NCI-H524 (cell line): ENCODE measurements at regions not wholly inside any gene's neighbourhood (a gene's known extent, or its start where the extent isn't known, plus 50 kb on each side); places are given as distances from the start of the nearest gene placed in this dataset.

Source experiments
- DNase-seq, 2 experiments: peaks; one replicate each; lab custom pipeline; 2025; lab: John Stamatoyannopoulos, UW

- no peak for DNase-seq
These were observed 386.7 kb upstream of the MEF2C start for GRCh38 chr5:89269721-89270120.

GRCh38 chr5:89268460-89268859 lies 385.5 kb upstream of the MEF2C start:
- DNase-seq, result no peak

- no peak for DNase-seq
These were observed 384.8 kb upstream of the MEF2C start for GRCh38 chr5:89267788-89268187.

- DNase-seq, result no peak
These were observed 382.7 kb upstream of the MEF2C start for GRCh38 chr5:89265511-89266179.

- DNase-seq, result peak in 1 of 2 experiments; percentile 9
These were observed 380.9 kb upstream of the MEF2C start for GRCh38 chr5:89263846-89264245.

GRCh38 chr5:89262030-89262429 lies 379.0 kb upstream of the MEF2C start:
- DNase-seq, result no peak

GRCh38 chr5:89260254-89260653 lies 377.3 kb upstream of the MEF2C start:
- DNase-seq, result no peak

- DNase-seq, result peak in 1 of 2 experiments; percentile 14
These were observed 373.0 kb upstream of the MEF2C start for GRCh38 chr5:89255845-89256463.

GRCh38 chr5:89253666-89254352 lies 370.8 kb upstream of the MEF2C start:
- no peak for DNase-seq

GRCh38 chr5:89246864-89247263 lies 363.9 kb upstream of the MEF2C start:
- peak in 1 of 2 experiments; percentile 8 for DNase-seq

GRCh38 chr5:89246252-89246651 lies 363.3 kb upstream of the MEF2C start:
- no peak for DNase-seq

- DNase-seq, result no peak
These were observed 360.6 kb upstream of the MEF2C start for GRCh38 chr5:89243611-89244010.

GRCh38 chr5:89241186-89241585 lies 358.2 kb upstream of the MEF2C start:
- no peak for DNase-seq

GRCh38 chr5:89236900-89237299 lies 353.9 kb upstream of the MEF2C start:
- no peak for DNase-seq

GRCh38 chr5:89233462-89233861 lies 350.5 kb upstream of the MEF2C start:
- no peak for DNase-seq

- no peak for DNase-seq
These were observed 349.2 kb upstream of the MEF2C start for GRCh38 chr5:89232139-89232603.

GRCh38 chr5:89230178-89230577 lies 347.2 kb upstream of the MEF2C start:
- DNase-seq, result no peak

GRCh38 chr5:89229331-89230070 lies 346.5 kb upstream of the MEF2C start:
- DNase-seq, result no peak

- no peak for DNase-seq
These were observed 345.4 kb upstream of the MEF2C start for GRCh38 chr5:89228355-89228754.

GRCh38 chr5:89218364-89218763 lies 335.4 kb upstream of the MEF2C start:
- no peak for DNase-seq

- DNase-seq, result no peak
These were observed 333.6 kb upstream of the MEF2C start for GRCh38 chr5:89216606-89217005.

- peak in 1 of 2 experiments; percentile 7 for DNase-seq
These were observed 330.6 kb upstream of the MEF2C start for GRCh38 chr5:89213573-89213972.
